GM21526 (cell line): ENCODE measurements at regions not wholly inside any gene's neighbourhood (a gene's known extent, or its start where the extent isn't known, plus 50 kb on each side); places are given as distances from the start of the nearest gene placed in this dataset.
"Not testable (repeated sequence)": the region's sequence is repeated elsewhere in the genome, so short reads cannot be mapped to it uniquely, and the experiment has no call there.

Source experiments
- ATAC-seq: cut with Tn5 transposase; IDR thresholded peaks from one replicate; pipeline ENCODE4 v1.9.1; 2021; ENCODE audit warnings: moderate library complexity; ENCODE audit not compliant: unreplicated experiment, low FRiP score

- ATAC-seq = not testable (repeated sequence)
Observed at GRCh38 chr16:21334188-21335146, 56.4 kb upstream of the CRYM start.

- ATAC-seq = not testable (repeated sequence)
Observed at GRCh38 chr16:21333683-21334082, 55.6 kb upstream of the CRYM start.
